ENCODE measurements at regions not wholly inside any gene's neighbourhood (a gene's known extent, or its start where the extent isn't known, plus 50 kb on each side); places are given as distances from the start of the nearest gene placed in this dataset.

DNA sequence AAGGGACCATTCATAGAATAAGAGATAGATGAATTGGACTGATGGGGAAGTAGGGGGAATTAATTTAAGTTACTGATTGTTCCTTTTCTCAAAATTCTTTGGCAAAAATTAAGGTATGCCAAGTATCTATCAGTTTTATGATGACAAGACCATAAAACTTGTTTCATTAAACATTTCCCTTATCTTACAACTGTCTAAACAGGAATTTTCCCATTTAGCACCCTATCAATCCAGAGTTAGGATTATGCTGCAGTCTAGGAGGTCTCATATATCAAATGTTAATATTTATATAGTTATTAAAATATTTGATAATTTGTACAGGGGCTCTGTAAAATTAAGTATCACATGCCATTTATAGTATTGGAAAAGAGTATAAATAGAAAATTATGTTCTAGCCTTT lies 51.5 kb upstream of the ARID1B start:
- intact Hi-C loops (cut with DNase I, micrococcal nuclease), result no loop called here
- no peak overlapping the region for H3K27ac Mint-ChIP-seq
- H3K4me3 Mint-ChIP-seq, result no peak overlapping the region
- no peak for ATAC-seq
- H3K9me3 Mint-ChIP-seq (ENCODE audit: low read depth), result no peaks in the 10 kb centered on the region
- H3K4me1 Mint-ChIP-seq, result peaks cover 5% of the 10 kb centered on the region
- H3K36me3 Mint-ChIP-seq (ENCODE audit: low read depth), result no peaks in the 10 kb centered on the region
- ChIA-PET POLR2A (no interaction called here), CTCF (no interaction called here)
- no peaks in the 10 kb centered on the region for H3K27me3 Mint-ChIP-seq
- DNase-seq, result no peak

DNA sequence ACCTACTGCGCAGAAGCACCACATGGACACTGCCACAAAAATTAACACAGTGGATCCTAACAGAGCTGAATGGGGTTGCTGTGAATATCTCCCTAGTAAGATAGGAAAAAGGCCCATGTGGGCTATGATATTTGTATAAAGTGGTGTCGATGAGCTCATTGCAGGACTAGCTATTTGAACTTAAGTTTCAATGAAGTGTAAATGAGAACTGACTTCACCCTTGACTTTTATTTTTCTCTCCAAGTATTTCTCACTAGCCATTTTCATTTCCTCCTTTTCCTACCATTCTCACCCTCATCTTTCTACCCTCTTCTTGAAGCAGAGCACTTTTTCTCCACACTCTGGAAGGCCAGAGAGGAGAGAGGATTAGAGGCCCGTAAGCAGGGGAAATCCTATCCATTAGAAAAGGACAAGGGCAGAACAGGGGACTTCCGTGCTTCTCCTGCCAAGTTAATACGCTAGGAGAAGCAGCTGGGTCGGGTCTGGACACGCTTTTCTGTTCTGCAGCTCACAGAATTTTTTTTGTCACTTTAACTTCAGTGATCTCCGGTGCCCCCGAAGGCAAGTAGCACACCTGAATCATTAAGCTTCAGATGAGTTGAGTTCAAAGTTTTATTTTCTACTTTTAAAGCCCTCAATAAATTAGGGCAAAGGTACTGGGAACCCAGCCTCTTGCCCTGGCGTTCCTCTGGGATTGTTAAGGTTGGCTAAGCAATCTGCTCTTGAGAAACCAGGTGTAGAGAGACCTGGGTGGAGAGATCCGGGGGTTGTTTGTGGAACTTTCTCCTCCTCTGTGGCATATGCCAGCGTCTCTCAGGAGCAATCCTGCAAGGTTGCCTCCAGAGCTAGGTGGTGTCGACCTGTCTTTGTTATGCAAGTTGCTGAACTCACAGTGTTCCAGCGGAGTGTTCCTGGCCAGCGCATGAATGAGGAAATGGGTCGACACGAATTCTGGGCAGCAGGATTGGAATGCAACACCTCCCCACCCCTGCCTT lies 56.2 kb upstream of the ARID1B start:
- Mint-ChIP-seq H3K27me3 (no peaks in the 10 kb centered on the region), H3K9me3 (ENCODE audit: low read depth) (no peaks in the 10 kb centered on the region), H3K4me1 (peaks cover 20% of the 10 kb centered on the region), H3K27ac (peak overlapping the region; percentile 19), H3K36me3 (ENCODE audit: low read depth) (no peaks in the 10 kb centered on the region), H3K4me3 (no peak overlapping the region)
- peak; percentile 28 for ATAC-seq
- intact Hi-C loops (cut with DNase I, micrococcal nuclease), result loop anchor here in 1 of 2 experiments (1.0 to 2.0 kb wide), 2 partner anchors 34 to 56 kb away; partner anchors contain the start of gene ARID1B
- CTCF ChIA-PET, result interaction anchor here (0.6 to 1.5 kb wide), 4 partner anchors 11 to 133 kb away, joined by 3 to 4 read pairs (median 3); partner anchors contain the start of gene ARID1B
- POLR2A ChIA-PET, result interaction anchor here (0.9 kb wide), 1 partner anchor 35 kb away, joined by 3 read pairs; no protein-coding TSS in a partner anchor
- DNase-seq, result no peak

DNA sequence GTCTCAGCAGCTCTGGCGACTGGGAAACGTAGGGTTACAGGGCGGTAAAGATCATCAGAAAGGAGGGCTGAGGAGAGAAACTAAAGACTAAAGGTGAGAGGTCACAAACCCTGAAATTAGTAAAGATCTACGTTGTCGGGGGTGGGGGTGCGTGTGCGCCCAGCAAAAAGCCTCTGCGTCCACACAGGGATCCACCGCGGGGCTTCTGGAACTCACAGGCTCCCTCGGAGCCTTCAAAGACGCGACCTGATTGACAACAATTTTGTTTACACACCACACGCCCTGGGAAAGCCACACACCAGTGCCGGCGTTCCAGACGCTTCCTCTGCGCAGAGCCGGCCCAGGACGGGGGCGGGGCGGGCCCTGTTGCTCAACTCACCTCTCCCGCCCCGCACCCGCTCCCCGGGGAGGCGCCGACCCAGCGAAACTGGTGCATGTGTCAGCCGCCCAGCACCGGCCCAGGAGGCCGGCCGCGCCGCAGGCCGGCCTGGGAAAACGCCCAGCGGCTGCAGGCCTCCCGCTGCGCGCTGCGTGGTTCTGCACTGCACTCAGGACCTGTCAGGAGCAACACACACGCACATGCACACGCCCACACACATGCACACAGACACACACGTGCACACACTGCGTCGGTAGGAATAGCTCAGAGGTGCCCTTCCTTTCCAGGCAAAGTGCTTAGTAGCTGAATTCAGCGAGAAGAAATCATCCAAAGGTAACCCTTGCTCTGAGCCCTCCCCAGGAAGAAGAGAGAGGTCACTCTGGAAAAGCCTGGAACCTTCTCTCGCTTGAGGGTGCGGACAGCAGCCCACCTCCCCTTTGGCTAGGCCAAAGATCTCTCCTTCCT lies 57.2 kb upstream of the ARID1B start:
- Mint-ChIP-seq H3K9me3 (ENCODE audit: low read depth) (no peaks in the 10 kb centered on the region), H3K27ac (peak overlapping the region; percentile 81), H3K4me3 (peak overlapping the region; percentile 63), H3K27me3 (no peaks in the 10 kb centered on the region), H3K36me3 (ENCODE audit: low read depth) (no peaks in the 10 kb centered on the region), H3K4me1 (peaks cover 20% of the 10 kb centered on the region)
- intact Hi-C loops (cut with DNase I, micrococcal nuclease), result loop anchor here in 1 of 2 experiments (1.0 to 2.0 kb wide), 2 partner anchors 33 to 57 kb away; partner anchors contain the start of gene ARID1B
- ChIA-PET CTCF (interaction anchor here (0.6 to 1.5 kb wide), 3 partner anchors 10 to 134 kb away, joined by 3 to 4 read pairs (median 3); partner anchors contain the start of gene ARID1B), POLR2A (interaction anchor here (0.9 kb wide), 1 partner anchor 34 kb away, joined by 3 read pairs; no protein-coding TSS in a partner anchor)
- DNase-seq (peak; percentile 83), ATAC-seq (peak; percentile 85)

DNA sequence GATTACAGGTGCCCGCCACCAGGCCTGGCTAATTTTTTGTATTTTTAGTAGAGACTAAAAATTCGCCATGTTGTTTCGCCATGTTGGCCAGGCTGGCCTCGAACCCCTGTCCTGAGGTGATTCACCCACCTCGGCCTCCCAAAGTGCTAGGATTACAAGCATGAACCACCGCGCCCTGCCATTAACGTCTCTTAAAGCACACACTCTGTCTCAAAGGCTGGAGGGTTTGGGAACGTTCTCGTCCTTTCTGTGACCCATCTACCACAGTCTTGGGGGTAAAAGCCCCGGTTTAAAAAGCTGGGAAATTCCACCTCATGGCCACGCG lies 57.8 kb upstream of the ARID1B start:
- Mint-ChIP-seq H3K4me3 (peak overlapping the region; percentile 63), H3K27me3 (peaks cover 2% of the 10 kb centered on the region), H3K4me1 (peaks cover 20% of the 10 kb centered on the region), H3K36me3 (ENCODE audit: low read depth) (no peaks in the 10 kb centered on the region), H3K9me3 (ENCODE audit: low read depth) (no peaks in the 10 kb centered on the region), H3K27ac (peak overlapping the region; percentile 81)
- ATAC-seq (no peak), DNase-seq (peak; percentile 13)
- ChIA-PET POLR2A (no interaction called here), CTCF (no interaction called here)
- intact Hi-C loops (cut with DNase I, micrococcal nuclease), result no loop called here

GRCh38 chr6:156718647-156719394 lies 58.4 kb upstream of the ARID1B start:
- Mint-ChIP-seq H3K4me1 (peaks cover 20% of the 10 kb centered on the region), H3K27ac (peak overlapping the region; percentile 81), H3K9me3 (ENCODE audit: low read depth) (no peaks in the 10 kb centered on the region), H3K4me3 (no peak overlapping the region), H3K36me3 (ENCODE audit: low read depth) (no peaks in the 10 kb centered on the region), H3K27me3 (peaks cover 2% of the 10 kb centered on the region)
- no peak for DNase-seq
- no peak for ATAC-seq
- CTCF ChIA-PET, result no interaction called here
- POLR2A ChIA-PET, result no interaction called here
- intact Hi-C loops (cut with DNase I, micrococcal nuclease), result no loop called here

DNA sequence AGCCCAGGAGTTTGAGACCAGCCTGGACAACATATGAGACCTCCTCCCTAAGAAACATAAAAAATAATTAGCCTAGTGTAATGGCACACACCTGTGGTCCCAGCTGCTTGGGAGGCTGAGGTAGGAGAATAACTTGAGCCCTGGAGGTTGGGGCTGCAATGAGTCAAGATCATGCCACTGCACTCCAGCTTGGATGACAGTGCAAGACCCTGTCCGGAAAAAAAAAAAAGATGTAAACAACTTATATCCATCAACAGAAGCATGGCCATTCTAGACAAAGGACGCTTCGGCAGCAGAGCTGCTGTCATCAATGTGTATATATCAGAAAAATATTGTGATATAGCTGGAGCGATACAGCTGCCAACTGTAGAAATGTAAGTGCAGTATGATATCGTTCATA lies 59.6 kb upstream of the ARID1B start:
- Mint-ChIP-seq H3K4me3 (no peak overlapping the region), H3K9me3 (ENCODE audit: low read depth) (no peaks in the 10 kb centered on the region), H3K27me3 (peaks cover 2% of the 10 kb centered on the region), H3K4me1 (peaks cover 20% of the 10 kb centered on the region), H3K27ac (no peak overlapping the region), H3K36me3 (ENCODE audit: low read depth) (no peaks in the 10 kb centered on the region)
- POLR2A ChIA-PET, result no interaction called here
- intact Hi-C loops (cut with DNase I, micrococcal nuclease), result no loop called here
- CTCF ChIA-PET, result interaction anchor here (0.6 kb wide), 1 partner anchor 610 kb away, joined by 4 read pairs; no protein-coding TSS in a partner anchor
- DNase-seq (no peak), ATAC-seq (no peak)

GRCh38 chr6:156715839-156716238 lies 61.3 kb upstream of the ARID1B start:
- H3K4me1 Mint-ChIP-seq, result peaks cover 20% of the 10 kb centered on the region
- CTCF ChIA-PET, result no interaction called here
- no peaks in the 10 kb centered on the region for H3K9me3 Mint-ChIP-seq (ENCODE audit: low read depth)
- no peak overlapping the region for H3K27ac Mint-ChIP-seq
- POLR2A ChIA-PET, result no interaction called here
- H3K36me3 Mint-ChIP-seq (ENCODE audit: low read depth), result no peaks in the 10 kb centered on the region
- ATAC-seq (no peak), DNase-seq (no peak)
- intact Hi-C loops (cut with DNase I, micrococcal nuclease), result no loop called here
- no peak overlapping the region for H3K4me3 Mint-ChIP-seq
- H3K27me3 Mint-ChIP-seq, result peaks cover 2% of the 10 kb centered on the region

- Mint-ChIP-seq H3K4me1 (peaks cover under 1% of the 10 kb centered on the region), H3K27me3 (peaks cover 2% of the 10 kb centered on the region), H3K4me3 (no peak overlapping the region), H3K36me3 (ENCODE audit: low read depth) (no peaks in the 10 kb centered on the region), H3K9me3 (ENCODE audit: low read depth) (no peaks in the 10 kb centered on the region), H3K27ac (no peak overlapping the region)
- intact Hi-C loops (cut with DNase I, micrococcal nuclease), result no loop called here
- no peak for ATAC-seq
- ChIA-PET POLR2A (no interaction called here), CTCF (no interaction called here)
- no peak for DNase-seq
Measured at GRCh38 chr6:156713548-156713947, 63.6 kb upstream of the ARID1B start.

DNA sequence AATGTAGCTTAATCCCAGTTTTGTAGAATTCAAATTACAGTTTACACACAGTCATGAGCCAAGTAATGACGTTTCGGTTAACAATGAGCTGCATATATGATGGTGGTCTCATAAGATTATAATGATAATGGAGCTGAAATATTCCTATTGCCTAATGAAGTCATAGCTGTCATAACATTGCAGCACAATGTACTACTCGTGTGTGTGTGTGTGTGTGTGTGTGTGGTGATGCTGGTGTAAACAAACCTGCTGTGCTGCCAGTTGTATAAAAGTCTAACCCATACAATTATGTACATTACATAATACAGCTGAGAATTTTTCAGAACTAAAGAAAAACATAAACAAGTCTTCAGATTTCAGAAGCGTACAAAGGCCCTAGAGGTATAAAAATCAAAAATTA lies 66.7 kb upstream of the ARID1B start:
- ChIA-PET POLR2A (no interaction called here), CTCF (no interaction called here)
- Mint-ChIP-seq H3K27ac (no peak overlapping the region), H3K4me1 (peaks cover 2% of the 10 kb centered on the region), H3K9me3 (ENCODE audit: low read depth) (no peaks in the 10 kb centered on the region), H3K4me3 (no peak overlapping the region), H3K36me3 (ENCODE audit: low read depth) (no peaks in the 10 kb centered on the region), H3K27me3 (peaks cover 12% of the 10 kb centered on the region)
- intact Hi-C loops (cut with DNase I, micrococcal nuclease), result no loop called here
- DNase-seq, result no peak
- no peak for ATAC-seq

DNA sequence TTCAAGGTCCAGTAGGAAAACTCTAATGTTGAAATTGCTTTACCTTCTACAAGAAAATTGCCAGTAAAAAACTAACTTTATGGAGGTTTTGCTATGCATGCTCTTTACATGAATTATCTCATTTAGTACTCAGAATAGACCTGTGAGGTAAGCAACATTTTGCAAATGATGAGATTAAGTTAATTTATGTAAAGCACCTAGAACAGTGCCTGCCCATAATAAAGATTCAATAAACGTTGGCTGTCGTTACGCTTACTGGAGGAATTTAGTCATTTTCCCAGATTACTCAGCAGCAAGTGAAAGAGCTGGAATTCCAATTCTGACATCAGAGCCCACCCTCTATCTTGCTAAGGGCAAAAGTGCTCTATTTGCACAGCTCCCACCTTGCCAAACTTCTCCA lies 69.4 kb upstream of the ARID1B start:
- intact Hi-C loops (cut with DNase I, micrococcal nuclease), result no loop called here
- Mint-ChIP-seq H3K36me3 (ENCODE audit: low read depth) (no peaks in the 10 kb centered on the region), H3K4me1 (peaks cover 2% of the 10 kb centered on the region), H3K9me3 (ENCODE audit: low read depth) (no peaks in the 10 kb centered on the region), H3K4me3 (no peak overlapping the region), H3K27me3 (peaks cover 11% of the 10 kb centered on the region), H3K27ac (no peak overlapping the region)
- POLR2A ChIA-PET, result no interaction called here
- no peak for DNase-seq
- CTCF ChIA-PET, result interaction anchor here (0.6 kb wide), 1 partner anchor 269 kb away, joined by 4 read pairs; no protein-coding TSS in a partner anchor
- no peak for ATAC-seq

DNA sequence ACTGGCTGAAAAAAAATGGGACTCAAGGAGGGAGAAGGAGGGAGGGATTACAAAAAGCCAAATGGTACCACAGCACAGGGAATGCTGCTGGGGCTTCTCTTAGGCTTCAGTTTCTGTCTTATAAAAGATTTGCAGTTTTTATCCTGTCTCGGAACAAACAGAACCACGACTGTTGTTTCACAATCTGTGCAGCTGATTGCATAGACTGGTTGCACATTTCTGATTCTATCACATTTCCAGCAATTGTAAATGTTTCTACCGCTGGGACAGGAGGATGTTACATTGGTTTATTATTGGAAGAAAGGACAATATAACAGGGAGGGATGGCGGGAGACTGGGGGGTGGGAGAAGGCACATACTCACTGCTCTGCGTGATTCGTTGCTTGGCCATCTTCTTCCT lies 73.5 kb upstream of the ARID1B start:
- no peaks in the 10 kb centered on the region for H3K36me3 Mint-ChIP-seq (ENCODE audit: low read depth)
- intact Hi-C loops (cut with DNase I, micrococcal nuclease), result no loop called here
- POLR2A ChIA-PET, result no interaction called here
- no peak for ATAC-seq
- CTCF ChIA-PET, result no interaction called here
- peaks cover 15% of the 10 kb centered on the region for H3K27me3 Mint-ChIP-seq
- no peak overlapping the region for H3K27ac Mint-ChIP-seq
- peaks cover 11% of the 10 kb centered on the region for H3K4me1 Mint-ChIP-seq
- no peak overlapping the region for H3K4me3 Mint-ChIP-seq
- no peaks in the 10 kb centered on the region for H3K9me3 Mint-ChIP-seq (ENCODE audit: low read depth)
- DNase-seq, result no peak
